ENCODE measurements at regions not wholly inside any gene's neighbourhood (a gene's known extent, or its start where the extent isn't known, plus 50 kb on each side); places are given as distances from the start of the nearest gene placed in this dataset.

DNA sequence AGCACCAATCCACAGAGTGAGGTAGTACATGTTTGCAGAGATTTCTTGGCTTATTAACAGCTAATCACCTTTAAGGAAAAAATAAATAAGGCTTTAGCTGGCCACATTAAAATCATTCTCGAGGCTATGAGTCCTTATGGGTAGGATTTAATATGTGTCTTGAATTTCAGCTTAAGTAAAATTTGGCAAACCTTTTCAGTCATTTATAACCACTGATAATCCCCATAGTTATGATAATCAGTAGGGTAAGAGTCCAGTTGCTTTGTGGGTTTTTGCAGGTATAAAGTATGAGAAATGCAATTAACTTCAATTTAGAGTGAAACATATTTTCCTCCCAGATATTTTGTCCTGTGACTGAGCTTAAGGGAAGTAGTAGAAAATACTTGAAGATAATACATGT lies 1458.9 kb upstream of the FLRT2 start (continued):
- TF ChIP-seq, protein P1, sequence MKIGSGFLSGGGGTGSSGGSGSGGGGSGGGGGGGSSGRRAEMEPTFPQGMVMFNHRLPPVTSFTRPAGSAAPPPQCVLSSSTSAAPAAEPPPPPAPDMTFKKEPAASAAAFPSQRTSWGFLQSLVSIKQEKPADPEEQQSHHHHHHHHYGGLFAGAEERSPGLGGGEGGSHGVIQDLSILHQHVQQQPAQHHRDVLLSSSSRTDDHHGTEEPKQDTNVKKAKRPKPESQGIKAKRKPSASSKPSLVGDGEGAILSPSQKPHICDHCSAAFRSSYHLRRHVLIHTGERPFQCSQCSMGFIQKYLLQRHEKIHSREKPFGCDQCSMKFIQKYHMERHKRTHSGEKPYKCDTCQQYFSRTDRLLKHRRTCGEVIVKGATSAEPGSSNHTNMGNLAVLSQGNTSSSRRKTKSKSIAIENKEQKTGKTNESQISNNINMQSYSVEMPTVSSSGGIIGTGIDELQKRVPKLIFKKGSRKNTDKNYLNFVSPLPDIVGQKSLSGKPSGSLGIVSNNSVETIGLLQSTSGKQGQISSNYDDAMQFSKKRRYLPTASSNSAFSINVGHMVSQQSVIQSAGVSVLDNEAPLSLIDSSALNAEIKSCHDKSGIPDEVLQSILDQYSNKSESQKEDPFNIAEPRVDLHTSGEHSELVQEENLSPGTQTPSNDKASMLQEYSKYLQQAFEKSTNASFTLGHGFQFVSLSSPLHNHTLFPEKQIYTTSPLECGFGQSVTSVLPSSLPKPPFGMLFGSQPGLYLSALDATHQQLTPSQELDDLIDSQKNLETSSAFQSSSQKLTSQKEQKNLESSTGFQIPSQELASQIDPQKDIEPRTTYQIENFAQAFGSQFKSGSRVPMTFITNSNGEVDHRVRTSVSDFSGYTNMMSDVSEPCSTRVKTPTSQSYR (CRISPR knock-in tag; IDR thresholded peaks at IDR 0.05) = no peak

DNA sequence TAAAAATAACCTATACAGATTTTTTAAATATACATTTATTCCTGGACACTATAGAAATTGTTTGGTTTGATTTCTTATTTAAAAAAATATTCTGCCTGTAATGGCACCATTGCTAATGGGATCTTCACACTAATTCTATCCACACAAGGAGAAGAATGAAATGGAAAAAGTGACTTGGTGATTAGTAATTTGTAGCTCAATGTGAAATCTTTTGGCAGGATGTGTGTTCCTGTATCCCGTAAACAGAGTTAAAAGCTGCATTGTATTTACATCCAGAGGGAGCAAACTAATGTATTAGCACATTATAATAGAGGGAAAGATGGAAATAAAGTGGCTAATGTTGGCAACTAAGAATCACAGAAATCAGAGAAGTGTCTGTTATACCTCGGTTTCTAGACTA lies 1455.3 kb upstream of the FLRT2 start:
- no peak for ATAC-seq
- DNase-seq (ENCODE audit: low spot score) = no peak
- ChIA-PET POLR2A (no interaction called here), CTCF (no interaction called here)
- H3K4me3 Mint-ChIP-seq = no peak overlapping the region
- H3K36me3 Mint-ChIP-seq = no peaks in the 10 kb centered on the region
- TF ChIP-seq NR3C1 (CRISPR knock-in tag; conservative IDR thresholded peaks at IDR 0.05; ENCODE audit: low read depth) = no peak
- TF ChIP-seq, protein P2, sequence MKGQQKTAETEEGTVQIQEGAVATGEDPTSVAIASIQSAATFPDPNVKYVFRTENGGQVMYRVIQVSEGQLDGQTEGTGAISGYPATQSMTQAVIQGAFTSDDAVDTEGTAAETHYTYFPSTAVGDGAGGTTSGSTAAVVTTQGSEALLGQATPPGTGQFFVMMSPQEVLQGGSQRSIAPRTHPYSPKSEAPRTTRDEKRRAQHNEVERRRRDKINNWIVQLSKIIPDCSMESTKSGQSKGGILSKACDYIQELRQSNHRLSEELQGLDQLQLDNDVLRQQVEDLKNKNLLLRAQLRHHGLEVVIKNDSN (CRISPR knock-in tag; IDR thresholded peaks at IDR 0.05) = no peak
- TF ChIP-seq, protein P3, sequence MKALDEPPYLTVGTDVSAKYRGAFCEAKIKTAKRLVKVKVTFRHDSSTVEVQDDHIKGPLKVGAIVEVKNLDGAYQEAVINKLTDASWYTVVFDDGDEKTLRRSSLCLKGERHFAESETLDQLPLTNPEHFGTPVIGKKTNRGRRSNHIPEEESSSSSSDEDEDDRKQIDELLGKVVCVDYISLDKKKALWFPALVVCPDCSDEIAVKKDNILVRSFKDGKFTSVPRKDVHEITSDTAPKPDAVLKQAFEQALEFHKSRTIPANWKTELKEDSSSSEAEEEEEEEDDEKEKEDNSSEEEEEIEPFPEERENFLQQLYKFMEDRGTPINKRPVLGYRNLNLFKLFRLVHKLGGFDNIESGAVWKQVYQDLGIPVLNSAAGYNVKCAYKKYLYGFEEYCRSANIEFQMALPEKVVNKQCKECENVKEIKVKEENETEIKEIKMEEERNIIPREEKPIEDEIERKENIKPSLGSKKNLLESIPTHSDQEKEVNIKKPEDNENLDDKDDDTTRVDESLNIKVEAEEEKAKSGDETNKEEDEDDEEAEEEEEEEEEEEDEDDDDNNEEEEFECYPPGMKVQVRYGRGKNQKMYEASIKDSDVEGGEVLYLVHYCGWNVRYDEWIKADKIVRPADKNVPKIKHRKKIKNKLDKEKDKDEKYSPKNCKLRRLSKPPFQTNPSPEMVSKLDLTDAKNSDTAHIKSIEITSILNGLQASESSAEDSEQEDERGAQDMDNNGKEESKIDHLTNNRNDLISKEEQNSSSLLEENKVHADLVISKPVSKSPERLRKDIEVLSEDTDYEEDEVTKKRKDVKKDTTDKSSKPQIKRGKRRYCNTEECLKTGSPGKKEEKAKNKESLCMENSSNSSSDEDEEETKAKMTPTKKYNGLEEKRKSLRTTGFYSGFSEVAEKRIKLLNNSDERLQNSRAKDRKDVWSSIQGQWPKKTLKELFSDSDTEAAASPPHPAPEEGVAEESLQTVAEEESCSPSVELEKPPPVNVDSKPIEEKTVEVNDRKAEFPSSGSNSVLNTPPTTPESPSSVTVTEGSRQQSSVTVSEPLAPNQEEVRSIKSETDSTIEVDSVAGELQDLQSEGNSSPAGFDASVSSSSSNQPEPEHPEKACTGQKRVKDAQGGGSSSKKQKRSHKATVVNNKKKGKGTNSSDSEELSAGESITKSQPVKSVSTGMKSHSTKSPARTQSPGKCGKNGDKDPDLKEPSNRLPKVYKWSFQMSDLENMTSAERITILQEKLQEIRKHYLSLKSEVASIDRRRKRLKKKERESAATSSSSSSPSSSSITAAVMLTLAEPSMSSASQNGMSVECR (CRISPR knock-in tag; IDR thresholded peaks at IDR 0.05; ENCODE audit: borderline replicate concordance) = no peak
- no peaks in the 10 kb centered on the region for H3K9me3 Mint-ChIP-seq
- no peak overlapping the region for H3K27ac Mint-ChIP-seq
- H3K27me3 Mint-ChIP-seq (ENCODE audit: low read depth) = no peaks in the 10 kb centered on the region; the same call in 1 of the 2 replicates
- H3K4me1 Mint-ChIP-seq = no peaks in the 10 kb centered on the region

DNA sequence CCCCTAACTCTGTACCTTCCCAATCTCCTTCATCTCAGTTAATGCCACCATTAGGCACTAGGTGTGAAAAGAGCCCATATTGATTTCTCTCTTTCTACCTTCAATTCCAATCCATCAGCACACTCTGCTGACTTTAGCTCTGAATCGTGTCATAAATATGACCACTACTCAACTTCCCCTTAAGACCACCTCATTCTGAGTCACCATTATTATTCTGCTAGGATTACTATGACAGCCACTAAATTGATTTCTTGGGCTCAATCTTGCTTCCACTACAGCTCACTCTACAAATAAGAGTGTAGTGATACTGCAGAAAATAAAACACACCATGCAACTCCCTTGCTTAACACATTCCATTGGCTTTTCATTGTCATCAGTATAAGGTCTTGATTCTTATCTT lies 1449.0 kb upstream of the FLRT2 start:
- TF ChIP-seq ESRRA (CRISPR knock-in tag; IDR thresholded peaks at IDR 0.05; ENCODE audit: borderline replicate concordance) = no peak
- TF ChIP-seq, protein P2 (CRISPR knock-in tag; IDR thresholded peaks at IDR 0.05) = no peak
- TF ChIP-seq, protein P4, sequence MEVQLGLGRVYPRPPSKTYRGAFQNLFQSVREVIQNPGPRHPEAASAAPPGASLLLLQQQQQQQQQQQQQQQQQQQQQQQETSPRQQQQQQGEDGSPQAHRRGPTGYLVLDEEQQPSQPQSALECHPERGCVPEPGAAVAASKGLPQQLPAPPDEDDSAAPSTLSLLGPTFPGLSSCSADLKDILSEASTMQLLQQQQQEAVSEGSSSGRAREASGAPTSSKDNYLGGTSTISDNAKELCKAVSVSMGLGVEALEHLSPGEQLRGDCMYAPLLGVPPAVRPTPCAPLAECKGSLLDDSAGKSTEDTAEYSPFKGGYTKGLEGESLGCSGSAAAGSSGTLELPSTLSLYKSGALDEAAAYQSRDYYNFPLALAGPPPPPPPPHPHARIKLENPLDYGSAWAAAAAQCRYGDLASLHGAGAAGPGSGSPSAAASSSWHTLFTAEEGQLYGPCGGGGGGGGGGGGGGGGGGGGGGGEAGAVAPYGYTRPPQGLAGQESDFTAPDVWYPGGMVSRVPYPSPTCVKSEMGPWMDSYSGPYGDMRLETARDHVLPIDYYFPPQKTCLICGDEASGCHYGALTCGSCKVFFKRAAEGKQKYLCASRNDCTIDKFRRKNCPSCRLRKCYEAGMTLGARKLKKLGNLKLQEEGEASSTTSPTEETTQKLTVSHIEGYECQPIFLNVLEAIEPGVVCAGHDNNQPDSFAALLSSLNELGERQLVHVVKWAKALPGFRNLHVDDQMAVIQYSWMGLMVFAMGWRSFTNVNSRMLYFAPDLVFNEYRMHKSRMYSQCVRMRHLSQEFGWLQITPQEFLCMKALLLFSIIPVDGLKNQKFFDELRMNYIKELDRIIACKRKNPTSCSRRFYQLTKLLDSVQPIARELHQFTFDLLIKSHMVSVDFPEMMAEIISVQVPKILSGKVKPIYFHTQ (CRISPR knock-in tag; IDR thresholded peaks at IDR 0.05) = no peak
- TF ChIP-seq ZBTB21 (CRISPR knock-in tag; IDR thresholded peaks at IDR 0.05; ENCODE audit: borderline replicate concordance) = no peak
- no peak for TF ChIP-seq ZNF121 (CRISPR knock-in tag; IDR thresholded peaks at IDR 0.05)
- TF ChIP-seq TCF7 (CRISPR knock-in tag; IDR thresholded peaks at IDR 0.05; ENCODE audit: low read depth) = no peak
- TF ChIP-seq, protein P5, sequence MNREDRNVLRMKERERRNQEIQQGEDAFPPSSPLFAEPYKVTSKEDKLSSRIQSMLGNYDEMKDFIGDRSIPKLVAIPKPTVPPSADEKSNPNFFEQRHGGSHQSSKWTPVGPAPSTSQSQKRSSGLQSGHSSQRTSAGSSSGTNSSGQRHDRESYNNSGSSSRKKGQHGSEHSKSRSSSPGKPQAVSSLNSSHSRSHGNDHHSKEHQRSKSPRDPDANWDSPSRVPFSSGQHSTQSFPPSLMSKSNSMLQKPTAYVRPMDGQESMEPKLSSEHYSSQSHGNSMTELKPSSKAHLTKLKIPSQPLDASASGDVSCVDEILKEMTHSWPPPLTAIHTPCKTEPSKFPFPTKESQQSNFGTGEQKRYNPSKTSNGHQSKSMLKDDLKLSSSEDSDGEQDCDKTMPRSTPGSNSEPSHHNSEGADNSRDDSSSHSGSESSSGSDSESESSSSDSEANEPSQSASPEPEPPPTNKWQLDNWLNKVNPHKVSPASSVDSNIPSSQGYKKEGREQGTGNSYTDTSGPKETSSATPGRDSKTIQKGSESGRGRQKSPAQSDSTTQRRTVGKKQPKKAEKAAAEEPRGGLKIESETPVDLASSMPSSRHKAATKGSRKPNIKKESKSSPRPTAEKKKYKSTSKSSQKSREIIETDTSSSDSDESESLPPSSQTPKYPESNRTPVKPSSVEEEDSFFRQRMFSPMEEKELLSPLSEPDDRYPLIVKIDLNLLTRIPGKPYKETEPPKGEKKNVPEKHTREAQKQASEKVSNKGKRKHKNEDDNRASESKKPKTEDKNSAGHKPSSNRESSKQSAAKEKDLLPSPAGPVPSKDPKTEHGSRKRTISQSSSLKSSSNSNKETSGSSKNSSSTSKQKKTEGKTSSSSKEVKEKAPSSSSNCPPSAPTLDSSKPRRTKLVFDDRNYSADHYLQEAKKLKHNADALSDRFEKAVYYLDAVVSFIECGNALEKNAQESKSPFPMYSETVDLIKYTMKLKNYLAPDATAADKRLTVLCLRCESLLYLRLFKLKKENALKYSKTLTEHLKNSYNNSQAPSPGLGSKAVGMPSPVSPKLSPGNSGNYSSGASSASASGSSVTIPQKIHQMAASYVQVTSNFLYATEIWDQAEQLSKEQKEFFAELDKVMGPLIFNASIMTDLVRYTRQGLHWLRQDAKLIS (CRISPR knock-in tag; IDR thresholded peaks at IDR 0.05; ENCODE audit: borderline replicate concordance) = no peak
- TF ChIP-seq, protein P6, sequence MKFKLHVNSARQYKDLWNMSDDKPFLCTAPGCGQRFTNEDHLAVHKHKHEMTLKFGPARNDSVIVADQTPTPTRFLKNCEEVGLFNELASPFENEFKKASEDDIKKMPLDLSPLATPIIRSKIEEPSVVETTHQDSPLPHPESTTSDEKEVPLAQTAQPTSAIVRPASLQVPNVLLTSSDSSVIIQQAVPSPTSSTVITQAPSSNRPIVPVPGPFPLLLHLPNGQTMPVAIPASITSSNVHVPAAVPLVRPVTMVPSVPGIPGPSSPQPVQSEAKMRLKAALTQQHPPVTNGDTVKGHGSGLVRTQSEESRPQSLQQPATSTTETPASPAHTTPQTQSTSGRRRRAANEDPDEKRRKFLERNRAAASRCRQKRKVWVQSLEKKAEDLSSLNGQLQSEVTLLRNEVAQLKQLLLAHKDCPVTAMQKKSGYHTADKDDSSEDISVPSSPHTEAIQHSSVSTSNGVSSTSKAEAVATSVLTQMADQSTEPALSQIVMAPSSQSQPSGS (CRISPR knock-in tag; IDR thresholded peaks at IDR 0.05; ENCODE audit: borderline replicate concordance, low read depth) = no peak
- TF ChIP-seq CREM (CRISPR knock-in tag; IDR thresholded peaks at IDR 0.05) = no peak
- TF ChIP-seq NFYB (CRISPR knock-in tag; conservative IDR thresholded peaks at IDR 0.05; ENCODE audit: low read depth) = no peak
- no peak for TF ChIP-seq TEAD4 (CRISPR knock-in tag; IDR thresholded peaks at IDR 0.05)
- Mint-ChIP-seq H3K27ac (no peak overlapping the region), H3K4me3 (no peak overlapping the region), H3K4me1 (peaks cover 22% of the 10 kb centered on the region), H3K9me3 (peaks cover 29% of the 10 kb centered on the region), H3K27me3 (ENCODE audit: low read depth) (no peaks in the 10 kb centered on the region; the same call in 1 of the 2 replicates), H3K36me3 (peaks cover 15% of the 10 kb centered on the region)
- ChIA-PET CTCF (no interaction called here), POLR2A (no interaction called here)
- no peak for DNase-seq (ENCODE audit: low spot score)
- no peak for ATAC-seq

All from WTC11 (cell line).